ENCODE measurements at regions not wholly inside any gene's neighbourhood (a gene's known extent, or its start where the extent isn't known, plus 50 kb on each side); places are given as distances from the start of the nearest gene placed in this dataset.

GRCh38 chrX:94424456-94424855 is 750.5 kb downstream of the FAM133A start:
- TF ChIP-seq CTCF (IDR thresholded peaks at IDR 0.05) (no peak), POLR2A (IDR thresholded peaks at IDR 0.05) (no peak)
